ENCODE measurements at regions not wholly inside any gene's neighbourhood (a gene's known extent, or its start where the extent isn't known, plus 50 kb on each side); places are given as distances from the start of the nearest gene placed in this dataset.
"Not testable (repeated sequence)": the region's sequence is repeated elsewhere in the genome, so short reads cannot be mapped to it uniquely, and the experiment has no call there.

DNA sequence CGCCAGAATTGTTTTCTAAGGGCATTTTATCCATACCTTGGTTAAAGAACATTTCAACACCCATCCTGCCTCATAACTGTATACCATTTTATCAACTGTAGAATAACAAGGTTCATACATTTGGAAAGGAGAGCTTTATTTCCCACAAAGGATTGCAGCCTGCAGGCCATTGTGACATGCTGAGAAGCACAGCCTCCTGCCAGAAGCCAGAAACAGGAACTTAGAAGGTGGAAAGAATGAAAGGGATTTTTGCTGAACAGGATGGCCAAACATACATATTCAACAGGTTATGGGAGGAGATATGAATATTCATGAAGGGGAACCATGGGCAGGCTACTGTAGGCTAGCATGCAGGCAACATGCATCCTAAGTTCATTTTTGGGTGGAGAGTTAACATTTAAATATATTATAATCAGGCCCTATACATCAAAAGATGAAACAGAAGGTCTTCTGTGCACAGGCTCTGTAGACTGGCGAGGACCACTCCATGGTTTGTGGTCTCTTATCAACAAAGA is 59.9 kb upstream of the DIRAS2 start:
- no peak overlapping the region for H3K27ac ChIP-seq (ENCODE audit: low read depth in 2 of 2, low read length in 2 of 2)
- intact Hi-C loops (cut with DNase I): no loop called here
- TF ChIP-seq CTCF (IDR thresholded peaks at IDR 0.05; ENCODE audit: borderline replicate concordance, extremely low read depth, insufficient read depth): no peak
- H3K36me3 ChIP-seq (ENCODE audit: control insufficient read depth in 2 of 3, insufficient read depth in 3 of 3, low read length in 3 of 3): no peaks in the 10 kb centered on the region
- no peaks in the 10 kb centered on the region for H3K27me3 ChIP-seq (ENCODE audit: control insufficient read depth, insufficient read depth, low read length)
- no peaks in the 10 kb centered on the region for H3K9me3 ChIP-seq (ENCODE audit: control insufficient read depth in 2 of 3, insufficient read depth in 1 of 3, low read length in 3 of 3)
- no peak overlapping the region for H3K9ac ChIP-seq (ENCODE audit: low read length in 3 of 3)
- H3K4me1 ChIP-seq (ENCODE audit: control insufficient read depth in 2 of 3, insufficient read depth in 2 of 3, low read depth in 1 of 3, low read length in 3 of 3): no peaks in the 10 kb centered on the region
- FAIRE-seq (no peak), DNase-seq (no peak)
- no peak overlapping the region for H3K4me3 ChIP-seq (ENCODE audit: low read length in 3 of 3)

- no peak overlapping the region for H3K4me3 ChIP-seq (ENCODE audit: low read length in 3 of 3)
- no peaks in the 10 kb centered on the region for H3K4me1 ChIP-seq (ENCODE audit: control insufficient read depth in 2 of 3, insufficient read depth in 2 of 3, low read depth in 1 of 3, low read length in 3 of 3)
- TF ChIP-seq CTCF (IDR thresholded peaks at IDR 0.05; ENCODE audit: borderline replicate concordance, extremely low read depth, insufficient read depth): no peak
- DNase-seq (no peak), FAIRE-seq (no peak)
- H3K9ac ChIP-seq (ENCODE audit: low read length in 3 of 3): no peak overlapping the region
- H3K9me3 ChIP-seq (ENCODE audit: control insufficient read depth in 2 of 3, insufficient read depth in 1 of 3, low read length in 3 of 3): peaks cover 0 to 1% (median 0%) of the 10 kb centered on the region in 3 donors
- no peaks in the 10 kb centered on the region for H3K36me3 ChIP-seq (ENCODE audit: control insufficient read depth in 2 of 3, insufficient read depth in 3 of 3, low read length in 3 of 3)
- H3K27ac ChIP-seq (ENCODE audit: low read depth in 2 of 2, low read length in 2 of 2): no peak overlapping the region
- H3K27me3 ChIP-seq (ENCODE audit: control insufficient read depth, insufficient read depth, low read length): no peaks in the 10 kb centered on the region
- intact Hi-C loops (cut with DNase I): no loop called here
These were observed 56.3 kb upstream of the DIRAS2 start for GRCh38 chr9:90698871-90699440.

- DNase-seq: no peak
- Histone ChIP-seq H3K27me3 (ENCODE audit: control insufficient read depth, insufficient read depth, low read length) (no peaks in the 10 kb centered on the region), H3K36me3 (ENCODE audit: control insufficient read depth in 2 of 3, insufficient read depth in 3 of 3, low read length in 3 of 3) (no peaks in the 10 kb centered on the region), H3K4me1 (ENCODE audit: control insufficient read depth in 2 of 3, insufficient read depth in 2 of 3, low read depth in 1 of 3, low read length in 3 of 3) (no peaks in the 10 kb centered on the region), H3K27ac (ENCODE audit: low read depth in 2 of 2, low read length in 2 of 2) (no peak overlapping the region), H3K9me3 (ENCODE audit: control insufficient read depth in 2 of 3, insufficient read depth in 1 of 3, low read length in 3 of 3) (peaks cover 0 to 1% (median 0%) of the 10 kb centered on the region in 3 donors), H3K4me3 (ENCODE audit: low read length in 3 of 3) (no peak overlapping the region), H3K9ac (ENCODE audit: low read length in 3 of 3) (no peak overlapping the region)
- TF ChIP-seq CTCF (IDR thresholded peaks at IDR 0.05; ENCODE audit: borderline replicate concordance, extremely low read depth, insufficient read depth): no peak
- no peak for FAIRE-seq
- intact Hi-C loops (cut with DNase I): no loop called here
These were observed 55.2 kb upstream of the DIRAS2 start for GRCh38 chr9:90697808-90698207.

- DNase-seq; H3K9me3 ChIP-seq (ENCODE audit: control insufficient read depth in 2 of 3, insufficient read depth in 1 of 3, low read length in 3 of 3); H3K4me3 ChIP-seq (ENCODE audit: low read length in 3 of 3); H3K36me3 ChIP-seq (ENCODE audit: control insufficient read depth in 2 of 3, insufficient read depth in 3 of 3, low read length in 3 of 3); H3K4me1 ChIP-seq (ENCODE audit: control insufficient read depth in 2 of 3, insufficient read depth in 2 of 3, low read depth in 1 of 3, low read length in 3 of 3); H3K27me3 ChIP-seq (ENCODE audit: control insufficient read depth, insufficient read depth, low read length); intact Hi-C loops (cut with DNase I); H3K9ac ChIP-seq (ENCODE audit: low read length in 3 of 3); H3K27ac ChIP-seq (ENCODE audit: low read depth in 2 of 2, low read length in 2 of 2); FAIRE-seq: not testable (repeated sequence)
These were observed 51.6 kb upstream of the DIRAS2 start for GRCh38 chr9:90694187-90694586.
